ENCODE measurements at regions not wholly inside any gene's neighbourhood (a gene's known extent, or its start where the extent isn't known, plus 50 kb on each side); places are given as distances from the start of the nearest gene placed in this dataset.
"Not testable (repeated sequence)": the region's sequence is repeated elsewhere in the genome, so short reads cannot be mapped to it uniquely, and the experiment has no call there.

DNA sequence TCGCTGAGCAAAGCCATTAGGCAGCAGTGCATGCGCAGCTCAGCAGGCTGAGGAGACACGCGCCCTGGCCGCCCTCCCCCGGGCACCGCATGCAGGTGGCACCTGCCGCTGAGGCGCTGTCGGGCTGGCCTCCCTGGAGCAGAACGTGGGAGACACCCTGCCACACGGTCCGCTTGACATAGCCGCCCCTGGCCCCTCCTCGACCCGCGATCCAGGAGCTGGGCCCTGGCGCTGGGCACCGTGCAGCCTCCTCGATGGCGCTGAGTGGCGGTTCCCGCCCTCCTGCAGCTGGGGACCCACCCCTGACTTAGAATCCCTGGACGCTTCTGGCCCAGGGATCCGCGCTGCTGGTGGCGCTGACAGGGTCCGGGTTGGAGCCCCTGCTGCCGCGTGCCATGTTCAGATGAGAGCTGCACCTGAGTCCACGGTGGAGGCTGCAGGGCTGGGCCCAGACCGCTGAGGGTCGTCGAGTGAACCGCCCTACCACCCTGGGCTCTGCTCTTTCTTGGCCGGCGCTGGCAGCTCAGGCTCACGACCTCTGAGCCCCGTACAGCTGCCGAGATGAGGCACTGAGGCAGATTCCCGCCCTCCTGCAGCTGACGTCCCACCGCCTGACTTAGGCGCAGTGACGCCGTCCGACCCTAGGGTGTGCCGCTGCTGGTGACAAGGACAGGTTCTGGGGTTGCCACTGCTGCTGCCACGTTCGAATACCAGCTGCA, 116.8 kb downstream of the OR13A1 start:
- DNase-seq, result no peak

DNA sequence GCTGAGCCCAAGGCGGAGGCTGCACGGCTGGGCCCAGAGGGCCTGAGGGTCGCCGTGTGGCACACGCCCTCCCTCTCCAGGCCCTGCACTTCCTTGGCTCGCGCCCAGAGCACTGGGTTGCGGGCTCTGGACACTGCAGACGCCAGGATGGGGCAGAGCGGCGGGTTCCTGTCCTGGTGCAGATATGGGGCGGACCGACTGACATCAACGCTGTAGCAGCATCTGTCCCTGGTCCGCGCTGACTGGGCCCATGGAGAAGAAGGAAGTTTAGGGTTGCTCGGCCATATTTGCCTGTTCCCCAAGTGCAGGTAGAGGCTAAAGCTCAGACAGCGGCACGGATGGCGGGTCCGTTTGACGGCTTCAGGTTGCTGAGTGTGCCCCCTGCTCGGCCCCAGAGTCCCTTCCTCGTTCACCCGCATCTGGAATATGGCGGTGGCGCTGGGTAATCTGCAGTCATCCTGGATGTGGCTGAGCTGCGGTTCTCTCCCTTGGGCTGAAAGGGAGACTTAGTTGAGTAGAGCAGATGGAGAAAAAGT, 116.1 kb downstream of the OR13A1 start:
- DNase-seq, result no peak

DNA sequence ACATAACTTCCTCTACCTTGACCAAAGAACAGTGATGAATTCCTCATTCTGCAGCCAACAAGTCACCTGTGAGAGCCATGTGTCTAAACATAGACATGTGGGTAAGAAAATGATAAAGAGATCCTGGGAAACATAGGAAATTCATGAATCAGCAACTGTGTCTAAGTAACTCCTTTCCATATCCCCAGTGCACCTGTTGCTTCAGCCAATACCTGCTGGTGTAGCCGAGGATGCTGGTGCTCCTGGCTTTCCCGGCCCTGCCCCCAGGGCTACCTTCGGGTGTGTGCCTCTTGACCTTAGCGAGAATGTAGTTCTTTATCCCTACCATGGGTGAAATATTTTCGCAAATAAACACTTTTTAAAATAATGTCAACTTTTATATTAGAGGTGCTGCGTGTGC, 114.1 kb downstream of the OR13A1 start:
- no peak for DNase-seq

DNA sequence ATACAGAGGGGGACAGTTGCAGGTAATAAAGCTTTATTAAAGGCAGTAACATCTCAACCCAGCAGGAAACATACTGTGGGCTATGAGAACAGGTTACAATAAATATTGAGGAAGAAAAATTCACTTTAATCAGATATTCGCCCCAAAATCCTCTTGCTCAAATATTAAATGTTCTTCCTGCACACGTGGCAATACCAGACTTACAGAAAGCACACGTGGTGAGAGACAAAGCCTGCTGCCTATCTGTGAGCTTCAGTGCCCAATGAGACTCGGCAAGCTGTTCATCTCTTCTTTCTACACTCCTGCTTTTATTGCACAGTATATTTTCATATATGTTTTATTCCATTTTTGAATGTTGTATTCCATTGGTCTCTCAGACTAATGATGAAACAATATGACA, 113.2 kb downstream of the OR13A1 start:
- DNase-seq, result no peak

DNA sequence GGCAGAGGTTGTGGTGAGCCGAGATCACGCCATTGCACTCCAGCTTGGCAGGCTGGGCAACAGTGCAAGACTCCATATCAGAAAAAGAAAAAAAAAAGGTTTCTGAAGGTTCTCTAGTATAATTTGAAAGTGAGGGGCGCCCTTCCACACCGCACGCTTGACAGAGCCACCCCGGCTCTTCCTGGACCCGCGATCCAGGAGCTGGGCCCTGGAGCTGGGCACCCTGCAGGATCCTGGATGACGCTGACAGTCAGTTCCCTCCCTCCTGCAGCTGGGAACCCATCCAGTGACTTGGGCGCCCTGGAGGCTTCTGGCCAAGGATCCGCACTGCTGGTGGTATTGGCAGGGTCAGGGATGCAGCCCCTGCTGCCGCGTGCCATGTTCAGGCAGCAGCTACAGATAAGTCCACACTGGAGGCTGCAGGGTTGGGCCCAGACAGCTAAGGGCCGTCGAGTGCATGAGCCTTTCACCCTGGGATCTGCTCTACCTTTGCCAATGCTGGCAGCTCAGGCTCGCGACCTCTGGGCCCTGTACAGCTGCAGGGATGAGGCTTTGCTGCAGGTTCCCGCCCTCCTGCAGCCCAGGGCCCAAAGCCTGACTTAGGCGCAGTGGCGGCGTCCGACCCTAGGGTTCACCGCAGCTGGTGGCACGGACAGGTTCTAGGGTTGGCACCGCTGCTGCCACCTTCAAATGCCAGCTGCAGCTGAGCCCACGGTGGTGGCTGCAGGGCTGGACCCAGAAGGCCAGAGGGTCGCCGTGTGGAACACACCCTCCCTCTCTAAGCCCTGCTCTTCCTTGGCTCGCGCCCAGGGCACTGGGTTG, 110.2 kb downstream of the OR13A1 start:
- no peak for DNase-seq

DNA sequence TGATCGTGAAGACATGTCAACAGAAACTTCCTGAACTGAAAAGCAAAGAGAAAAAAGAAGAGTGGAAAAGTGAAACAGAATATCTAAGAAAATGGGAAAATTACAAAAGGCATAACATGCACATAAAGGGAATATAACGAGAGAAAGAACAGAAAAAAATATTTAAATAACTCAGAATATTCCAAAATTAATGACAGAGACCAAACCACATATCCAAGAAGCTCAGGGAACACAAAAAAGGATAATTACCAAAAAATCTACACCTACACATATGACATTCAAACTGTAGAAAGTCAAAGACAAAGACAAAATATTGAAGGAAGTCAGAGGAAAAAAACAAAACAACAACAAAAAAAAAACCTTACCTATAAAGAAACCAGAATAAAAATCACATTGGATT, 105.5 kb downstream of the OR13A1 start:
- no peak for DNase-seq

DNA sequence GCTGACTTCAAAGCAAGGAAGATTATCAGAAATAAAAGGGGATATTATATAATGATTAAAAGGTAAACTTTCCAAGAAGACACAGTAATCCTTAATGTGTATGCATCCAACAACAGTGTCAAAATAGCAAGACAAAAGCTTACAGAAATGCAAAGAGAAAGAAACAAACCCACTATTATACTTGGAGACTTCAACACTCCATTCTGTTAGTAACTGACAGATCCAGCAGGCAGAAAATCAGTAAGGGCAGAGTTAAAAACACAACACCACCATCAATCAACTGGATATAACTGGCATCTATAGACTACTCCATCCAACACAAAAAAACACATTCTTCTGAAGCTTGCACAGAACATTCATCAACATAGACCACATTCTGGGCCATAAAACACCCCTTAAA, 103.8 kb downstream of the OR13A1 start:
- no peak for DNase-seq

DNA sequence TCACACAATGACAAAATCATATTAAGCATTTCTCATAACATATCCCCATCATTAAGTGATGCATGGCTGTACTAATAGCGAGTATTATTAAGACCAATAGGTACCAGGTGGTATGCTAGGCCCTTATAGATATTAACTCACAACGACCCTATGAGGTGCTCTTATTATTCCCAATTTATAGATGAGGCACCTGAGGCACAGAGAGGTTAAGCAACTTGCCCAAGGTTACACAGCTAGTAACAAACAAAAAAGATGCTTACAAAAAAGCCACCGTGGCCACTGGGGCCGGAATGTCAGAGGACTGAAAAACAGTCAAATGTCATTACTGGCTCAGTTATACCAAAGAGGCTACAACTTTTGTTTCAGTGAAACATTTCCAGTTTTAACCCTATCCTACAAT, 96.0 kb downstream of the OR13A1 start:
- DNase-seq, result no peak

DNA sequence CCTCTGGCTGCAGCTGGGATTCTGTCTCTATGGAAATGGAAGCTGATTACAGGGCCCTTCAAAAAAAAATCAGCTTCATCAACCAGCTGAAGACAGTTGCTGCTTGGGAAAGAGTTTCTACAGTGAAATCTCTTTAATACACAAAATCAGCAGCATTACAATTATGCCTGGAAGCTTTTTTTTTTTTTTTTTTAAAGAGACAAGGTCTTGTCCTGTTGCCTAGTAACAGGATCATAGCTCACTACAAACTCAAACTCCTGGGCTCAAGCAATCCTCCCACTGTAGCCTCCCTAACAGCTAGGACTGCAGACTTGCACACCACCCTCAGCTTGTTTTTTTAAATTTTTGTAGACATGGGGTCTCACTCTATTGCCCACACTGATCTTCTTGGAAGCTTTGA, 94.5 kb downstream of the OR13A1 start:
- no peak for DNase-seq

DNA sequence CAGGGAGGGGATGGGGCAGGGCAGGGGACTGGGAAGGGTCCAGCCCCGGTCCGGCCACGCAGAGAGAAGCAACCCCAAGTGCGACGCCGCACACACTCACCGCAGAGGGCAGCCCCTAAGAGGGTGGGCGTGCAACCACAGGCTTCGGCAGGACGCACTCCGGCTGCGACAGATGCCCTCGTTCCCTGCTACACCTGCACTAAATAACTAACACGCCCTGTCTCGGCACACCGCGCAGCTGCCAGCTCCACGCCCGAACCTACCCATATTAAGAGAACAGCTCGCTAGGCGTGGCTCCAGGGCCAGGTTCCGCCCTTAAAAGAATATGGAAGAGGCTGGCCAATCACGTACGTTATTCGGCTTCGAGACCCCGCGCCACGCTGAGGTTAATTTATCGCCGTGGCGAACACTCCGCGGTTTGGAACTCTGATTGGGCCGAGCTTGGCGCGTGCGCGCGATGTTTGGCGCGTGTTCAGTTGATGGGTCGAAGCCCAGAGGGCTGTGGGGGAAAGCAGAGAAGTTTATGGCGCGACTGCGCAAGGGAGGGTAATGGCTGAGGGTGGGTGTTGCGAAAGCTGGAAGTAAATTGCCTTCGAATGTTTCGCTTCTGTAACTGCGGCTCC, 91.1 kb downstream of the OR13A1 start:
- no peak for DNase-seq

DNA sequence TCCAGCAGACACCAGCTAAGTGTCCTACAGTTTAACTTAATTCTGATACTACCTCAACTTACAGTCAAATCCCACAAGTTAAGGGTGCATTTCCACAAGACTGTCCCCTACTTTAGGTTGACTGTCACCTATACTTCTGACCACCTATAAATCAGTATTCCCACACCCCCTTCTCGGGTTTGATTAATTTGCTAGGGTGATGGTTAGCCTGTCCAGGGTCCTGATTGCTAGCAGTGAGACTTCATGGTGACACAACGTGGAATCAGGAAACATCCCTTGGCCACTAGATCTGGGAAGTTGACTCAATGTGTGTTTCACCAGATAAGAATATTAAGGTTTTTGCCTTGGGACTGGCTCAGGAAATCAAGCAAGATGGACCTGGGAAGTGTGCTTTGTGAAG, 88.4 kb downstream of the OR13A1 start:
- DNase-seq, result no peak

DNA sequence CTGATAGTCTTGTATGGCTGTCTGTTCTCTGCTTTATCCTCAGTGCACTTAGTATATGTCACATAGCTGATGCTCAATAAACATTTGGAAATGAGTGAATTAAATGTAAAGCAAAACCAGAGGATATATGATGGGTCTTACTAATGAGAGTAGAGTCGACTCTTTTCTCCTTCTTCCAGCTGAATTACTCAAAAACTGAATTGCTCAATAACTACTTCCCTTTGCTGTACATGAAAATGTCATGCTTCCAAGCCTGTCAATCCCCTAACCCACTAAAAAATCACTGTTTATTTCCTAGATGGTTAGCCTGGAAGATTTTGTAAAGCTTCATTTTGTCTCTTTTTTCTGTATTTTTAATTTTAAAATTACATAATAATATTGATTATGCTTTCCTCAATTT, 88.0 kb downstream of the OR13A1 start:
- no peak for DNase-seq

DNA sequence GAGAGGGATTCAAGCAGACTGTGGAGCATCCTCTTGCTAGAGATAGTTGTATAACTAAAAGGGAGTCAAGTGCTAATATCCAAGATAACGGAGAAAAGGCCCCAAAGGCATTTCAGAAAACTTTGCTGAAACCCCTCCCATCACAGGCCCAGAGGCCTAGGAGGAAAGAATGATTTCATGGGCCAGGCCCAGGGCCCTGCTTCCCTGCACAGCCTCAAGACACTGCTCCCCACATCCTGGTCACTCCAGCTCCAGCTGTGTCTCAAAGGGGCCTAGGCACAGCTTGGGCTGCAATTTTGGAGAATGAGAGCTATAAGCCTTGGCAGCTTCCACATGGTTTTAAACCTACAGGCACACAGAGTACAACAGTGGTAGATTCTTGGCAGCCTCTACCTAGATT, 85.6 kb downstream of the OR13A1 start:
- DNase-seq, result no peak

DNA sequence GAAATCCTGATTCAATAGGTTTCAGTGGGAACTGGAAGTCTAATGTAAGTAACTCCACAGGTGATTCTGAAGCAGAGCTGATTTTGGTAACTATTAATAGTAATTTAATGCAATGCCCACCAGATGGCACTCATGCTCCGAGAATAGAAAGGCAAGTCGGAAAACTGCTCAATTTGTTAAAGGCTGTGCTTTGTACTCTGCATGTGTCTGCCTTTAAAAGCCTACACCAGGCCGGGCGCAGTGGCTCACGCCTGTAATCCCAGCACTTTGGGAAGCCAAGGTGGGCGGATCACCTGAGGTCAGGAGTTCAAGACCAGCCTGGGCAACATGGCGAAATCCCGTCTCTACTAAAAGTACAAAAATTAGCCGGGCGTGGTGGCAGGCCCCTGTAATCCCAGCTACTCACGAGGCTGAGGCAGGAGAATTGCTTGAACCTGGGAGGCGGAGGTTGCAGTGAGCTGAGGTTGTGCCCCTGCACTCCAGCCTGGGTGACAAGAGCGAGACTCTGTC, 80.1 kb downstream of the OR13A1 start:
- peak; percentile 93 for DNase-seq

DNA sequence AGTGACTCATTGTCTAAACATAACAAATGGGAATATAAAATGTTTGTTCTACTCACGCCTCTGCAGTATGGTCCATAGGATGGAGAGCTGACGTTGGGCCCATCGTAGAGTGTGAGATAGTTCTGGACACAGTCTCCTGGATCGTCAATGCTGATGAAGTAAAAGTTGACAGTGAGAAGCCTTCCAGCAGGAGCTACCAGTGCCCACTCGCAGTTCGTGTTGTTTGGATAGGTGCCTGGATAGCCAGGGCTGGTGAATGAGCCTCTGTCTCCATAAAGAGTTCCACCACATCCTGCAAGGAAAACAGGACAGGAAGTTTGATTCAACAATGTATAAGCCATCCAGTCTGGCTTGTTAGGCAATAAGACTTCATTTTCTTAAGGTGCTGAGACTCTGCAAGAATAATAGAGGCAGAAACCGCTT, 79.6 kb downstream of the OR13A1 start:
- peak; percentile 69 for DNase-seq

DNA sequence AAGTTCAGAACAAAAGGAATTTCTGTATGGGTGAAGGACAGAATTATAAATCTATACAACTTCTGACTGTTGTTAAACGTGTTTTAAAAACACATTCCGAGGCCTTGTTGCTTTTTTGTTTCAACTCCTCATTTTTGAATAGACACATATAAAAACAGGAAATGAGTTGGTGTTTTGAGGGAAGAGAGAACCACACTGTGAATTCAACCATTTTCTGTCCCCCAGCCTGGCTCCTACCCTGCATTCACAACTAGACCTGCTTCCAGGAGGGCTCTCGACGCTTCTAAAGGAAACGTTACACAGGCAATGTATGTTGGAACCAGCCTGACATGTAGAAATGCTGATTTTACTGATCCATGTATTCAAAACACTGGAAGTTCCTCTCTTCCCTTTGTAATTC, 76.5 kb downstream of the OR13A1 start:
- DNase-seq, result peak; percentile 26

DNA sequence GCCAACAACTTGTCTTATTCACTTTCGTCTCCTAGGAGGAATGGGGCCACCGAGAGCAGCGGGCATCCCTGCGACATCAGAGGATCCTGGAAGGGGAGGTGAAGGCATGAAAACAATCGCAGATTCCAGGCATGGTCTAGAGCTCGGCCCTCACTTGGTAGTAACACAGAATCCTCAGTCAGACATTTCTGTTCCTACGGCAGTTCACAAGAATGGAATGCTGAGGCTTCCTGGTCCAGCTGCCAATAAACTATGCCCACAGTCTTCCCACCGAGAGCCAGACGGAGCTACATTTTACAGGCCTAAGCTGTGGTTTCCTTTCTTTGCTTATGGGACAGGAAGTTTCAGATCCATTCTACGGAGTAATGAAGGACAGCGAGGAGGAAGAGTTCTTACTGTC, 75.8 kb downstream of the OR13A1 start:
- DNase-seq, result peak; percentile 58

DNA sequence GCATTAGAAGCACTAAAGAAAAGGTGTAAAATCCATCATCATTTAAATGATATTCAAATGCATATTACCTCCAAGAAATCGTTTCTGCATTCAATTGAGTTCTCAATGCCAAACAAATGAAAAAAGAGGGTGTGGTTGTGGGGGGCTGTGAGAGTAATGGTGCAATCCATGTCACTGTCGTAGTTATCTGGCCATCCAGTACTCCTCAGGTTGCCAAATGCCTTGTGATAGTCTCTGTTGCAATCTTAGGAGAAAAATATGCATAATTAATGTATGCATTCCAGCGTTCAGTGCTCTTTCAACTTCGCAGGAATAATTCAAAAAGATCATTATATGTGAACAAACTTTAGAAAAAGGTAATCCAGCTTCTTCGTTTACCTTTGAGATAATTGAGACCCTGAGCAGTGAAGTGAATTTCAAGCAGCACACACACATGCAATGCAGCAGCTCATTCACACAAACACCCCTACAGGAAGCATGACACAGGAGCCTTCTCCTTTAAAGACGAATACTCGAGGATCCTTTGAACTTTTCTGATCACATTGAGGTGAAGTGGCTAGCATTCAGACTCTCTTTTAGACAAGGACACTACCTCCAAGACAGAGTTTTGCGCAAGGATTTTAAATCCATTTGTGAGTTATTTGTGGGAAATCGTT, 73.4 kb downstream of the OR13A1 start:
- DNase-seq, result peak; percentile 33

DNA sequence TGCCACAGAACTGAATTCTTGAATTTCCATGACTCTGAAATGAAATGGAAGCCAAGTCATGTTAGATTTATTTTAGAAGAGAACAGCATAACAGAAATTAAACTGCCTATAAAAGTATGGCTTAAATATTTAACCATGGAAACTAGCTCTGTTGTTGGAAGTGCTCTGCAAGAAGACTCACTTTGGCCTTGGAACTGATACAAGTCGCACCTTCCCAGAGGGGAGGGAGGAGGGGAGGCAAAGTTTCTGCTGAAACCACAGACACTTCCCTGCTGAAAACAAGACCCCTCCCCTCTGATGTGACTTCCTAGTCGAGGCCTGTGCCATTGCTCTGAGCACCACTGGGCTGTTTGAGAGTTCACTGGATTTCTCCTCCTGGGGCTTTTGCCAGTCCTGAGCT, 72.1 kb downstream of the OR13A1 start:
- DNase-seq, result no peak

DNA sequence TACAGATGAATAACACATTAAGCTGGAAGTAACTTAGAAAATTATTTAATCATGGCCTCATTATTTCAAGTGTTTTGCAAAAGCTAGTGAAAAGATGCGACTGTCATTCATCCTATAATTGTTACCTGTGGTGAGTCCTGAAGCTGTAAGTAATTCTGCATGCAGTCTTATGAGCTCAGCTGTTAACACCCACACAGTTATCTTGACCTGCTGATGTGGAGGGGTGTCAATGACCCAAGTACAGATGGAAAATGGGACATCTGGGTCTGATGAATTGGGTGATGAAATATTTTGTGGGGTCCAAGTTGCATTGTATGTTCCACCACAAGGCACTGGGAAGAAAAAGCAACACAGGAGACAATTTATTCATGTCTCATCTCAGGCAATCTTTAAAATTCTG, 68.9 kb downstream of the OR13A1 start:
- DNase-seq, result no peak

DNA sequence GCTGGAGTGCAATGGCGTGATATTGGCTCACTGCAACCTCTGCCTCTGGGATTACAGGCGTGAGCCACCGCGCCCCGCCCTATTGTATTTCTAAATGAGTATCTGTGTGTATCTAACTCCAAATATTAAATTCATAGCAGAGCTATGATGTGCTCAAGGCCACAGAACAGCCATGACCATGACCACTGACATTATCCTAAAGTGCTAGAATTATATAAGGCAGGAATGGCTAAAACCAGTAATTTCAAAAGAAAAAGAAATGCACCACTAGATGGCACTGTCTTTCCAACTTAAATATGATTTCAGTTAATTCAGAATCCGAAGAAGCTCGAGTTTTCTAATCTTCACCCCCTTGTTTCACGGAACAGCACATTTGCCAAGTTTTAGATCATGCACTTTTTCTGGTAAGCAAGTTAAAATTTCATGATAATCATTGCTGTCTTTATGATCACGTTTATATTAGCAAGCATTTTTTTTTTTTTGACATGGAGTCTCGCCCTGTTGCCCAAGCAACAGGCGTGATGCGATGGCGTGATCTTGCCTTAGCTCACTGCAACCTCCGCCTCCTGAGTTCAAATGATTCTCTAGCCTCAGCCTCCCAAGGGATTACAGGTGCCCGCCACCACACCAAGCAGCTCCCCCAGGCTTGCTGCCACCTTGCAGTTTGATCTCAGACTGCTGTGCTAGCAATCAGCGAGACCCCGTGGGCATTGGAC, 65.3 kb downstream of the OR13A1 start:
- DNase-seq, result peak; percentile 71

DNA sequence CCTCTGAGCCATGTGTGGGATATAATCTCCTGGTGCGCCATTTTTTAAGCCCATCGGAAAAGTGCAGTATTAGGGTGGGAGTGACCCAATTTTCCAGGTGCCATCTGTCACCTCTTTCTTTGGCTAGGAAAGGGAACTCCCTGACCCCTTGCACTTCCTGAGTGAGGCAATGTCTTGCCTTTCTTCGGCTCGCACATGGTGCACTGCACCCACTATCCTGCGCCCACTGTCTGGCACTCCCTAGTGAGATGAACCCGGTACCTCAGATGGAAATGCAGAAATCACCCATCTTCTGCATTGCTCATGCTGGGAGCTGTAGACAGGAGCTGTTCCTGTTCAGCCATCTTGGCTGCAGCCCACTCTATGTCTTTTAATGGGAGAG, 64.7 kb downstream of the OR13A1 start:
- DNase-seq, result not testable (repeated sequence)
